Heart left ventricle (tissue), 16 donors: ENCODE measurements at regions not wholly inside any gene's neighbourhood (a gene's known extent, or its start where the extent isn't known, plus 50 kb on each side); places are given as distances from the start of the nearest gene placed in this dataset.

Experiments used
- ATAC-seq, 4 donors: fragments of 200-7000 bp; cut with Tn5 transposase; one replicate each; pipeline ENCODE4 v1.9.1; 2020 to 2022; ENCODE audit warnings: moderate library complexity in 4 of 4, mild to moderate bottlenecking in 3 of 4, moderate number of reproducible peaks in 1 of 4
- DNase-seq, 5 donors: peaks; one replicate each; pipeline ENCODE4 v3.0.0-alpha.2; 2020
- H3K27ac ChIP-seq, 12 donors: fragments of 200-600 bp; sonication (generic) in 4 of 12; one replicate each; pipeline versions ENCODE4 v1.5.0 to v1.8.0; 2016 to 2022; ENCODE audit warnings: mild to moderate bottlenecking in 2 of 12
- H3K27me3 ChIP-seq, 9 donors: fragments of 200-600 bp; sonication (generic) in 2 of 9; one replicate each; pipeline versions ENCODE4 v1.5.1 to v1.8.0; 2016 to 2022; ENCODE audit warnings: mild to moderate bottlenecking in 3 of 9
- H3K36me3 ChIP-seq, 9 donors: fragments of 200-600 bp; sonication (generic) in 2 of 9; one replicate each; pipeline versions ENCODE4 v1.5.0 to v1.8.0; 2018 to 2022; ENCODE audit warnings: mild to moderate bottlenecking in 2 of 9
- H3K4me1 ChIP-seq, 12 donors: fragments of 200-600 bp; sonication (generic) in 4 of 12; one replicate each; pipeline versions ENCODE4 v1.5.0 to v1.8.0; 2016 to 2022; ENCODE audit warnings: mild to moderate bottlenecking in 3 of 12
- H3K4me3 ChIP-seq, 12 donors: fragments of 200-600 bp; sonication (generic) in 4 of 12; one replicate each; pipeline versions ENCODE4 v1.5.0 to v1.8.0; 2017 to 2022; ENCODE audit warnings: mild to moderate bottlenecking in 9 of 12, moderate library complexity in 4 of 12
- H3K9me3 ChIP-seq, 12 donors: fragments of 200-600 bp; sonication (generic) in 4 of 12; one replicate each; pipeline versions ENCODE4 v1.5.0 to v1.8.0; 2016 to 2022; ENCODE audit warnings: mild to moderate bottlenecking in 1 of 12
- CTCF ChIP-seq, 12 donors: fragments of 200-600 bp; sonication (generic) in 4 of 12; IDR thresholded peaks; one replicate each; pipeline versions ENCODE4 v1.5.0 to v1.8.0; 2018 to 2022; ENCODE audit warnings: antibody characterized with exemption in 12 of 12, mild to moderate bottlenecking in 5 of 12
- POLR2A ChIP-seq, 2 donors: fragments of 450-650 bp; IDR thresholded peaks; one replicate each; pipeline ENCODE4 v1.6.1; 2017; ENCODE audit warnings: antibody characterized with exemption in 2 of 2, mild to moderate bottlenecking in 2 of 2, moderate library complexity in 2 of 2
- WGBS, 4 donors: extraction: QIAGEN DNeasy Blood & Tissue Kit in 2 of 4; methylation state at CpG; one replicate each; pipeline versions ENCODE4 v1.1.5 to v1.1.7; 2013 to 2018; 5-methylcytosine and 5-hydroxymethylcytosine counted together
- intact Hi-C, 10 donors: fragments of 100-400 bp; cut with DNase I; formaldehyde crosslinking; loops; one replicate each; pipeline versions ENCODE4 v1.11.1 to v1.14.2; 2022
- donor health status: ischemic (EF 13 %, LVEDD 7.1; RV severe dilation, severe dysfunction).
- donor health status: healthy with polysubstance abuse.
- donor health status: DM: no; HTN: yes; CAD: no.
- donor health status: DM: no; HTN: no; CAD: no.
- donor health status: ischemic (EF 25% LVEDD 6.9; RV normal size, moderate dysfunction).
- donor health status: ischemic (EF 25% LVEDD 5.7; RV mildly dilated, moderate dysfunction).
- donor health status: healthy.
- donor health status: DM: yes; HTN: yes; CAD: no.
- donor health status: ischemic (EF 35%, LVEDD 5.7; RV mildly dilated, moderate dysfunction).
- donor health status: nonischemic (EF 11% LVEDD 7.7; RV severe dilation, severe dysfunction).
- donor health status: DM: yes; HTN: yes; CAD: no.
- donor health status: PGD.
- donor health status: ischemic (EF 29% LVEDD 5.4; RV normal size, mild dysfunction).
- donor health status: nonischemic (EF 23%, LVEDD 6.1; RV moderate dilation, normal function).

- WGBS, 4 donors: 76 to 82% (median 78%) methylated on average over 34 to 35 of the region's 35 CpGs
- Histone ChIP-seq H3K27me3 (peaks cover 0 to 5% (median 0%) of the 10 kb centered on the region in 9 donors), H3K9me3 (no peaks in the 10 kb centered on the region), H3K27ac (no peak overlapping the region), H3K4me3 (no peak overlapping the region), H3K36me3 (no peaks in the 10 kb centered on the region), H3K4me1 (peaks cover 0 to 16% (median 0%) of the 10 kb centered on the region in 12 donors)
- ATAC-seq (no peak), DNase-seq (no peak)
- TF ChIP-seq CTCF (IDR thresholded peaks at IDR 0.05) (no peak), POLR2A (IDR thresholded peaks at IDR 0.05) (no peak)
- intact Hi-C loops: no loop called here
These were observed 122.6 kb upstream of the IRX4 start for GRCh38 chr5:2005101-2006041.

GRCh38 chr5:2003690-2004365 is 121.1 kb upstream of the IRX4 start:
- H3K9me3 ChIP-seq: no peaks in the 10 kb centered on the region
- WGBS, 4 donors: 80 to 85% (median 82%) methylated on average over 20 of the region's 20 CpGs
- no peak overlapping the region for H3K4me3 ChIP-seq
- ATAC-seq: no peak
- DNase-seq: no peak
- no peaks in the 10 kb centered on the region for H3K36me3 ChIP-seq
- no peak for TF ChIP-seq POLR2A (IDR thresholded peaks at IDR 0.05)
- TF ChIP-seq CTCF (IDR thresholded peaks at IDR 0.05): no peak
- intact Hi-C loops: no loop called here
- H3K27ac ChIP-seq: no peak overlapping the region
- H3K4me1 ChIP-seq: peaks cover 0 to 14% (median 0%) of the 10 kb centered on the region in 12 donors
- peaks cover 0 to 5% (median 0%) of the 10 kb centered on the region in 9 donors for H3K27me3 ChIP-seq

GRCh38 chr5:2003206-2003605 is 120.5 kb upstream of the IRX4 start:
- intact Hi-C loops: no loop called here
- Histone ChIP-seq H3K4me3 (no peak overlapping the region), H3K27me3 (peaks cover 0 to 5% (median 0%) of the 10 kb centered on the region in 9 donors), H3K9me3 (no peaks in the 10 kb centered on the region), H3K36me3 (no peaks in the 10 kb centered on the region), H3K4me1 (peaks cover 0 to 8% (median 0%) of the 10 kb centered on the region in 12 donors), H3K27ac (no peak overlapping the region)
- DNase-seq (no peak), ATAC-seq (no peak)
- 75 to 85% (median 82%) methylated on average over 9 to 10 of the region's 10 CpGs for WGBS, 4 donors
- TF ChIP-seq CTCF (IDR thresholded peaks at IDR 0.05) (no peak), POLR2A (IDR thresholded peaks at IDR 0.05) (no peak)

GRCh38 chr5:2001300-2001699 is 118.6 kb upstream of the IRX4 start:
- Histone ChIP-seq H3K27ac (no peak overlapping the region), H3K9me3 (no peaks in the 10 kb centered on the region), H3K4me3 (no peak overlapping the region), H3K36me3 (no peaks in the 10 kb centered on the region), H3K27me3 (no peaks in the 10 kb centered on the region), H3K4me1 (no peaks in the 10 kb centered on the region)
- ATAC-seq: no peak
- 57 to 78% (median 64%) methylated on average over 12 of the region's 12 CpGs for WGBS, 4 donors
- TF ChIP-seq POLR2A (IDR thresholded peaks at IDR 0.05) (no peak), CTCF (IDR thresholded peaks at IDR 0.05) (no peak)
- no peak for DNase-seq
- intact Hi-C loops: no loop called here
